HEK293 (cell line): ENCODE measurements at regions not wholly inside any gene's neighbourhood (a gene's known extent, or its start where the extent isn't known, plus 50 kb on each side); places are given as distances from the start of the nearest gene placed in this dataset.

Source experiments
- CTCF ChIP-seq: fragments of 450-650 bp; formaldehyde crosslinking; IDR thresholded peaks from 2 replicates; pipeline ENCODE4 v1.5.1; 2016; ENCODE audit warnings: missing biosample characterization, missing genetic modification characterization
- REPIN1 ChIP-seq: fragments of 450-650 bp; formaldehyde crosslinking; IDR thresholded peaks from 2 replicates; pipeline ENCODE4 v1.5.1; 2017; ENCODE audit warnings: missing biosample characterization, missing genetic modification characterization, low read depth
- REST ChIP-seq: fragments of 450-650 bp; formaldehyde crosslinking; IDR thresholded peaks from 2 replicates; pipeline ENCODE4 v1.5.1; 2016; ENCODE audit warnings: missing biosample characterization, missing genetic modification characterization
- ZNF221 ChIP-seq: fragments of 450-650 bp; formaldehyde crosslinking; IDR thresholded peaks from 2 replicates; pipeline ENCODE4 v1.5.1; 2017; ENCODE audit warnings: missing biosample characterization, missing genetic modification characterization, borderline replicate concordance
- ZNF48 ChIP-seq: fragments of 450-650 bp; formaldehyde crosslinking; IDR thresholded peaks from 2 replicates; pipeline ENCODE4 v1.5.1; 2016; ENCODE audit warnings: missing biosample characterization, missing genetic modification characterization
- ZNF610 ChIP-seq: fragments of 450-650 bp; formaldehyde crosslinking; IDR thresholded peaks from 2 replicates; pipeline ENCODE4 v1.5.1; 2016; ENCODE audit warnings: missing biosample characterization, missing genetic modification characterization, borderline replicate concordance

GRCh38 chr6:47919875-47920274, 138.0 kb downstream of the OPN5 start:
- TF ChIP-seq ZNF221 (tag by site-specific recombination) (no peak), ZNF48 (tag by site-specific recombination) (no peak), CTCF (tag by site-specific recombination) (no peak), ZNF610 (tag by site-specific recombination) (no peak), REPIN1 (no peak), REST (no peak)
